ENCODE measurements at regions not wholly inside any gene's neighbourhood (a gene's known extent, or its start where the extent isn't known, plus 50 kb on each side); places are given as distances from the start of the nearest gene placed in this dataset.

DNA sequence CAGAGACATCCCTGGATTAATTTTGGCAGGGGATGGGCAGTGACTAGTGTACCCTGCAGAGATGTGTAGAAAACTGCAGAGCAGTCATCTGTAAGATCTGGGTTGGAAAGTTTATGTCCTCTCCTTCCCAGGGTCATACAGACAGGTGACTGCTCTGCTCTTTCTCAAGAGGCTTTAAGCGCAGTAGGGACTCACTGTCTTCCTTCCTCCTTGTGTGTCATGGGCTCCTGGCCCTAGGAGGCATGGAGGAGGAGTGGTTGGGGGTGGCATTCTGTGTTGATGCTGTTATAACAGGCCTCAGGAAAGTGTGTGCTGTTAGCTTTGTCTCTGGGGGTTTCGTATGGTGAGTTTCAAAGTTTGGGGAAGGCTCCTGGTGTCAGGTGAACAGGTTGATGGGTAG, 130.5 kb upstream of the MGAT5 start:
- Histone ChIP-seq H3K4me3 (ENCODE audit: low read depth, low read length) (no peak overlapping the region), H3K27me3 (ENCODE audit: control insufficient read depth, insufficient read depth, low read length) (no peaks in the 10 kb centered on the region), H3K36me3 (ENCODE audit: control insufficient read depth, insufficient read depth, low read length) (no peaks in the 10 kb centered on the region)
- TF ChIP-seq CTCF (IDR thresholded peaks at IDR 0.05; ENCODE audit: insufficient read depth, low read length, poor library complexity, severe bottlenecking), result no peak
- no peak for DNase-seq (ENCODE audit: low read depth)

- H3K36me3 ChIP-seq (ENCODE audit: control insufficient read depth, insufficient read depth, low read length), result no peaks in the 10 kb centered on the region
- no peaks in the 10 kb centered on the region for H3K27me3 ChIP-seq (ENCODE audit: control insufficient read depth, insufficient read depth, low read length)
- TF ChIP-seq CTCF (IDR thresholded peaks at IDR 0.05; ENCODE audit: insufficient read depth, low read length, poor library complexity, severe bottlenecking), result no peak
- no peak overlapping the region for H3K4me3 ChIP-seq (ENCODE audit: low read depth, low read length)
- no peak for DNase-seq (ENCODE audit: low read depth)
These were observed 129.7 kb upstream of the MGAT5 start for GRCh38 chr2:134124047-134124753.

DNA sequence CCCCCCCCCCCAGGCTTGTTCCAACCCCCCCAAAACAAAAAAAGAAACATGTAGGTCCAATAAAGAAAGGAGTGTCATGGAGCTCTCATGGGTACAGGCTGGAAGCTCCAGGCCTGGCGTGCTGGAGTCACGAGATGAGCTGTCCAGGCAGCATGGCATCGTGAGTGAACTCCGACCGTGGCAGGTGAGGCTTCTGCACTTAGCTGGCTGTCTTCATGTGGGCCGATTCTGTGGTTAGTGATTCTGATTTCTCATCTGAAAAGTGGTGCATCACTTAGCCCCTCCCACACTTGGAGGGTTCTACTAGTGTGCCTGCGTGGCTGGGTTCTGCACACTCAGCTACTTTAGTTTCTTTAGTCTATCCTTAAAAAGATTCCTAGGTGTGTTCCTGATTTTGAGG, 126.4 kb upstream of the MGAT5 start:
- no peak overlapping the region for H3K4me3 ChIP-seq (ENCODE audit: low read depth, low read length)
- no peak for DNase-seq (ENCODE audit: low read depth)
- H3K36me3 ChIP-seq (ENCODE audit: control insufficient read depth, insufficient read depth, low read length), result no peaks in the 10 kb centered on the region
- H3K27me3 ChIP-seq (ENCODE audit: control insufficient read depth, insufficient read depth, low read length), result no peaks in the 10 kb centered on the region
- no peak for TF ChIP-seq CTCF (IDR thresholded peaks at IDR 0.05; ENCODE audit: insufficient read depth, low read length, poor library complexity, severe bottlenecking)

GRCh38 chr2:134128746-134129145, 125.1 kb upstream of the MGAT5 start:
- no peak for DNase-seq (ENCODE audit: low read depth)
- H3K4me3 ChIP-seq (ENCODE audit: low read depth, low read length), result no peak overlapping the region
- H3K36me3 ChIP-seq (ENCODE audit: control insufficient read depth, insufficient read depth, low read length), result no peaks in the 10 kb centered on the region
- H3K27me3 ChIP-seq (ENCODE audit: control insufficient read depth, insufficient read depth, low read length), result no peaks in the 10 kb centered on the region
- no peak for TF ChIP-seq CTCF (IDR thresholded peaks at IDR 0.05; ENCODE audit: insufficient read depth, low read length, poor library complexity, severe bottlenecking)

DNA sequence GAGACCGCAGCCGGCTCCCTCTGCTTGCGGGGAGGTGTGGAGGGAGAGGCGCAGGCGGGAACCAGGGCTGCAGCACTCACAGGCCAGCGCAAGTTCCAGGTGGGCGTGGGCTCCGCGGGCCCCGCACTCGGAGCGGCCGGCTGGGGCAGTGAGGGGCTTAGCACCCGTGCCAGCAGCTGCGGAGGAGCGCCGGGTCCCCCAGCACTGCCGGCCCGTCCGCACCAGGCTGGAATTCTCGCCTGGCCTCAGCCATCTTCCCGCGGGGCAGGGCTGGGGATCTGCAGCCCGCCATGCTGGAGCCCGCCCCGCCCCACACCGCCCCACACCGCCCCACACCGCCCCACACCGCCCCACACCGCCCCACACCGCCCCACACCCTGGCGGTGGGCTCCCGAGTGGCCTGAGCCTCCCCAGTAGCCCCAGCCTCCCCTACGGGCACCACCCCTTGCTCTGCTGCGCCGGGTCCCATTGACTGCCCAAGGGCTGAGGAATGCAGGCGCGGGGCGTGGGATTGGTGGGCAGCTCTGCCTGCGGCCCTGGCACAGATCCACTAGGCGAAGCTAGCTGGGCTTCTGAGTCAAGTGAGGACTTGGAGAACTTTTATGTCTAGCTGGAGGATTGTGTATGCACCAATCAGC, 123.9 kb upstream of the MGAT5 start:
- no peak for TF ChIP-seq CTCF (IDR thresholded peaks at IDR 0.05; ENCODE audit: insufficient read depth, low read length, poor library complexity, severe bottlenecking)
- DNase-seq (ENCODE audit: low read depth), result no peak
- Histone ChIP-seq H3K36me3 (ENCODE audit: control insufficient read depth, insufficient read depth, low read length) (no peaks in the 10 kb centered on the region), H3K4me3 (ENCODE audit: low read depth, low read length) (no peak overlapping the region), H3K27me3 (ENCODE audit: control insufficient read depth, insufficient read depth, low read length) (no peaks in the 10 kb centered on the region)

All from kidney epithelial cell (primary cell).